CD14-positive monocyte (primary cell): ENCODE measurements at regions not wholly inside any gene's neighbourhood (a gene's known extent, or its start where the extent isn't known, plus 50 kb on each side); places are given as distances from the start of the nearest gene placed in this dataset.

Source experiments
- DNase-seq, 3 donors: peaks; one replicate each; pipeline ENCODE4 v3.0.0-alpha.2; 2011 to 2022
- H2AFZ ChIP-seq: 2 replicates; pipeline ENCODE4 v1.6.0; 2012; ENCODE audit warnings: mild to moderate bottlenecking, low read depth, low read length, inconsistent platforms; ENCODE audit not compliant: insufficient read depth, poor library complexity, severe bottlenecking
- H3K27ac ChIP-seq, 2 donors: 1 replicate in 1 of 2; 2 replicates in 1 of 2; pipeline ENCODE4 v1.5.1; 2012 to 2013; ENCODE audit warnings: low read length in 2 of 2, control low read depth in 1 of 2, inconsistent platforms in 1 of 2, low read depth in 1 of 2, mild to moderate bottlenecking in 1 of 2
- H3K27me3 ChIP-seq, 2 donors: one replicate each; pipeline versions ENCODE4 v1.6.0 to v1.6.1; 2011 to 2013; ENCODE audit warnings: low read length in 2 of 2; ENCODE audit not compliant: control insufficient read depth in 2 of 2, insufficient read depth in 2 of 2
- H3K36me3 ChIP-seq, 2 donors: replicated peaks in 1 of 2; 1 replicate in 1 of 2; 2 replicates in 1 of 2; pipeline versions ENCODE4 v1.5.1 to v1.6.1; 2012 to 2013; ENCODE audit warnings: low read length in 2 of 2, control low read depth in 1 of 2, inconsistent platforms in 1 of 2, mild to moderate bottlenecking in 1 of 2; ENCODE audit not compliant: insufficient read depth in 2 of 2, control insufficient read depth in 1 of 2
- H3K4me1 ChIP-seq, 2 donors: 1 replicate in 1 of 2; 2 replicates in 1 of 2; pipeline versions ENCODE4 v1.5.1 to v1.6.1; 2012 to 2013; ENCODE audit warnings: low read length in 2 of 2, control low read depth in 1 of 2, inconsistent platforms in 1 of 2, mild to moderate bottlenecking in 1 of 2, moderate library complexity in 1 of 2; ENCODE audit not compliant: insufficient read depth in 2 of 2, control insufficient read depth in 1 of 2
- H3K4me2 ChIP-seq: replicated peaks from 2 replicates; pipeline ENCODE3; 2012; ENCODE audit warnings: low read length, moderate library complexity, mild to moderate bottlenecking; ENCODE audit not compliant: poor library complexity, severe bottlenecking; ENCODE audit errors: extremely low read depth
- H3K4me3 ChIP-seq, 3 experiments: fragments of 200-600 bp in 1 of 3; sonication (generic) in 1 of 3; replicated peaks in 1 of 3; 1 replicate in 2 of 3; 2 replicates in 1 of 3; pipeline ENCODE4 v1.5.1; 2011 to 2013; ENCODE audit warnings: low read length in 3 of 3, mild to moderate bottlenecking in 3 of 3, control low read depth in 2 of 3, low read depth in 2 of 3, inconsistent platforms in 1 of 3, moderate library complexity in 1 of 3
- H3K79me2 ChIP-seq: 2 replicates; pipeline ENCODE4 v1.6.0; 2012; ENCODE audit warnings: mild to moderate bottlenecking, control low read depth, inconsistent platforms, low read length, moderate library complexity; ENCODE audit not compliant: insufficient read depth
- H3K9ac ChIP-seq: 2 replicates; pipeline ENCODE4 v1.6.0; 2017; ENCODE audit warnings: low read length, mild to moderate bottlenecking; ENCODE audit not compliant: insufficient read depth, poor library complexity, severe bottlenecking
- H3K9me3 ChIP-seq, 2 donors: replicated peaks in 1 of 2; 1 replicate in 1 of 2; 2 replicates in 1 of 2; pipeline versions ENCODE4 v1.5.1 to v1.6.1; 2012 to 2013; ENCODE audit warnings: low read length in 2 of 2, control low read depth in 1 of 2; ENCODE audit not compliant: control insufficient read depth in 1 of 2, insufficient read depth in 1 of 2
- H4K20me1 ChIP-seq: 2 replicates; pipeline ENCODE4 v1.6.0; 2012; ENCODE audit warnings: mild to moderate bottlenecking, low read length, control low read depth, moderate library complexity; ENCODE audit not compliant: insufficient read depth
- H3K27ac Mint-ChIP-seq, 7 donors: one replicate each; pipeline ENCODE4 v1.8.0; 2020; ENCODE audit warnings: mild to moderate bottlenecking in 7 of 7, mixed read lengths in 7 of 7, moderate library complexity in 6 of 7, inconsistent platforms in 2 of 7
- H3K27me3 Mint-ChIP-seq, 3 donors: one replicate each; pipeline ENCODE4 v1.8.0; 2021 to 2022; ENCODE audit warnings: low read depth in 3 of 3, mild to moderate bottlenecking in 3 of 3, mixed read lengths in 3 of 3, moderate library complexity in 3 of 3, inconsistent platforms in 1 of 3
- H3K36me3 Mint-ChIP-seq, 2 donors: one replicate each; pipeline ENCODE4 v1.8.0; 2020; ENCODE audit warnings: mixed read lengths in 2 of 2, inconsistent platforms in 1 of 2, mild to moderate bottlenecking in 1 of 2
- H3K4me1 Mint-ChIP-seq: one replicate; pipeline ENCODE4 v1.8.0; 2020; ENCODE audit warnings: mild to moderate bottlenecking, mixed read lengths
- H3K4me3 Mint-ChIP-seq, 2 donors: one replicate each; pipeline ENCODE4 v1.8.0; 2020; ENCODE audit warnings: mild to moderate bottlenecking in 2 of 2, mixed read lengths in 2 of 2, moderate library complexity in 1 of 2
- H3K9me3 Mint-ChIP-seq, 7 donors: one replicate each; pipeline ENCODE4 v1.8.0; 2020 to 2022; ENCODE audit warnings: mixed read lengths in 7 of 7, mild to moderate bottlenecking in 6 of 7, moderate library complexity in 6 of 7, inconsistent platforms in 2 of 7
- CTCF ChIP-seq: fragments of 200-600 bp; IDR thresholded peaks from one replicate; pipeline ENCODE4 v1.8.0; 2022; ENCODE audit warnings: antibody characterized with exemption, mild to moderate bottlenecking
- WGBS: methylation state at CpG from one replicate; pipeline ENCODE4 v1.1.5; 2013; ENCODE audit warnings: missing lambda C conversion rate; ENCODE audit not compliant: insufficient coverage; 5-methylcytosine and 5-hydroxymethylcytosine counted together
- intact Hi-C, 2 donors: fragments of 100-400 bp; cut with micrococcal nuclease; formaldehyde crosslinking; loops; one replicate each; pipeline versions ENCODE4 v1.15.0 to v1.15.1; 2023

- H3K27ac Mint-ChIP-seq, result no peak overlapping the region
Observed at GRCh38 chr5:91910655-91911054, 527.5 kb upstream of the ARRDC3 start.

GRCh38 chr5:91910247-91910646 is 527.1 kb upstream of the ARRDC3 start:
- no peak overlapping the region for H3K9ac ChIP-seq
- H3K4me3 Mint-ChIP-seq, result no peak overlapping the region
- no peak overlapping the region for H2AFZ ChIP-seq
- H3K9me3 Mint-ChIP-seq, result peaks cover 0 to 2% (median 0%) of the 10 kb centered on the region in 7 donors
- H3K9me3 ChIP-seq, result no peaks in the 10 kb centered on the region
- no peaks in the 10 kb centered on the region for H3K4me1 ChIP-seq
- no peaks in the 10 kb centered on the region for H3K36me3 Mint-ChIP-seq
- no peak overlapping the region for H3K27ac Mint-ChIP-seq
- no peak for DNase-seq
- H3K27me3 ChIP-seq, result no peaks in the 10 kb centered on the region
- no peak overlapping the region for H3K4me3 ChIP-seq
- no peak overlapping the region for H3K4me2 ChIP-seq
- H4K20me1 ChIP-seq, result no peaks in the 10 kb centered on the region
- no peak overlapping the region for H3K27ac ChIP-seq
- no CpG with 5 or more reads among the region's 2 CpGs for WGBS
- H3K4me1 Mint-ChIP-seq, result no peaks in the 10 kb centered on the region
- no peaks in the 10 kb centered on the region for H3K79me2 ChIP-seq
- H3K36me3 ChIP-seq, result no peaks in the 10 kb centered on the region
- intact Hi-C loops, result no loop called here
- TF ChIP-seq CTCF, result no peak
- H3K27me3 Mint-ChIP-seq, result peaks cover 0 to 2% (median 0%) of the 10 kb centered on the region in 3 donors

More at GRCh38 chr5:91910655-91911054, 527.5 kb upstream of the ARRDC3 start:
- Mint-ChIP-seq H3K36me3 (no peaks in the 10 kb centered on the region), H3K9me3 (peaks cover 0 to 2% (median 0%) of the 10 kb centered on the region in 7 donors), H3K4me1 (no peaks in the 10 kb centered on the region), H3K4me3 (no peak overlapping the region), H3K27me3 (peaks cover 0 to 2% (median 0%) of the 10 kb centered on the region in 3 donors)
- Histone ChIP-seq H3K4me2 (no peak overlapping the region), H4K20me1 (no peaks in the 10 kb centered on the region), H3K9me3 (no peaks in the 10 kb centered on the region), H2AFZ (no peak overlapping the region), H3K79me2 (no peaks in the 10 kb centered on the region), H3K27ac (no peak overlapping the region), H3K27me3 (no peaks in the 10 kb centered on the region), H3K4me3 (no peak overlapping the region), H3K9ac (no peak overlapping the region), H3K36me3 (no peaks in the 10 kb centered on the region), H3K4me1 (no peaks in the 10 kb centered on the region)
- intact Hi-C loops, result no loop called here
- WGBS, result no CpG with 5 or more reads among the region's 4 CpGs
- no peak for TF ChIP-seq CTCF
- DNase-seq, result no peak
